Endothelial cell of umbilical vein (primary cell): ENCODE measurements at regions not wholly inside any gene's neighbourhood (a gene's known extent, or its start where the extent isn't known, plus 50 kb on each side); places are given as distances from the start of the nearest gene placed in this dataset.

Source experiments
- BruUV-seq: library from RNA; stranded (reverse); fragments of 400-500 nt; replicated peaks from 2 replicates; lab custom pipeline; 2021; lab: Mats Ljungman, UMichigan
- CTCF ChIA-PET: fragments of 300-600, 350-600 bp; sonication (Branson Sonifier 250); formaldehyde crosslinking; loops from one replicate; lab custom pipeline; 2021; ENCODE audit warnings: antibody characterized with exemption, inconsistent platforms; lab: Charles Lee
- POLR2A ChIA-PET: fragments of 300-600, 350-600 bp; sonication (Branson Sonifier 250); formaldehyde crosslinking; loops from one replicate; lab custom pipeline; 2021; ENCODE audit warnings: antibody characterized with exemption, inconsistent platforms; lab: Charles Lee
- DNase-seq: peaks from one replicate; pipeline ENCODE4 v3.0.0-alpha.2; 2011; ENCODE audit warnings: low read depth, low spot score
- FAIRE-seq: peaks from 2 replicates; lab custom pipeline; 2011; peaks lifted over from hg19 to GRCh38; lab: Jason Lieb, UNC
- H2AFZ ChIP-seq: 2 replicates; pipeline ENCODE4 v1.6.0; 2012; ENCODE audit warnings: low read depth, low read length, control low read depth, inconsistent platforms
- H3K27ac ChIP-seq: 2 replicates; pipeline ENCODE4 v1.5.1; 2011; ENCODE audit warnings: low read depth, mild to moderate bottlenecking, control low read depth, low read length, moderate library complexity; ENCODE audit not compliant: insufficient read depth
- H3K27me3 ChIP-seq, 2 experiments: 2 replicates each; pipeline versions ENCODE4 v1.6.0 to v1.6.1; 2011; ENCODE audit warnings: low read length in 2 of 2, mixed read lengths in 1 of 2; ENCODE audit not compliant: control insufficient read depth in 2 of 2, insufficient read depth in 2 of 2
- H3K36me3 ChIP-seq, 2 experiments: 2 replicates in 1 of 2; 3 replicates in 1 of 2; pipeline ENCODE4 v1.5.1; 2011; ENCODE audit warnings: low read length in 2 of 2, mild to moderate bottlenecking in 1 of 2, moderate library complexity in 1 of 2; ENCODE audit not compliant: control insufficient read depth in 2 of 2, insufficient read depth in 2 of 2; ENCODE audit errors: extremely low read depth in 1 of 2
- H3K4me1 ChIP-seq: 3 replicates; pipeline ENCODE4 v1.5.1; 2011; ENCODE audit warnings: mild to moderate bottlenecking, low read length; ENCODE audit not compliant: control insufficient read depth, insufficient read depth; ENCODE audit errors: extremely low read depth
- H3K4me2 ChIP-seq: 2 replicates; pipeline ENCODE4 v1.6.1; 2011; ENCODE audit warnings: low read length, control low read depth, mixed read lengths; ENCODE audit not compliant: insufficient read depth
- H3K4me3 ChIP-seq, 3 experiments: fragments of 200-600 bp in 1 of 3; sonication (generic), shearing (Covaris generic) in 1 of 3; replicated peaks in 1 of 3; 2 replicates each; pipeline ENCODE4 v1.5.1; 2011 to 2016; ENCODE audit warnings: control low read depth in 3 of 3, low read length in 3 of 3, mild to moderate bottlenecking in 2 of 3, inconsistent platforms in 1 of 3, low read depth in 1 of 3, moderate library complexity in 1 of 3; ENCODE audit not compliant: insufficient read depth in 1 of 3
- H3K79me2 ChIP-seq: 2 replicates; pipeline ENCODE4 v1.6.0; 2012; ENCODE audit warnings: low read length, inconsistent platforms; ENCODE audit not compliant: control insufficient read depth, insufficient read depth
- H3K9ac ChIP-seq: replicated peaks from 2 replicates; pipeline ENCODE3; 2011; ENCODE audit warnings: low read length, control low read depth; ENCODE audit not compliant: insufficient read depth; ENCODE audit errors: extremely low read depth
- H3K9me1 ChIP-seq: replicated peaks from 3 replicates; pipeline ENCODE4 v1.6.0; 2011; ENCODE audit warnings: mild to moderate bottlenecking, low read length; ENCODE audit not compliant: control insufficient read depth, insufficient read depth; ENCODE audit errors: extremely low read depth
- H3K9me3 ChIP-seq: replicated peaks from 2 replicates; pipeline ENCODE4 v1.5.1; 2012; ENCODE audit warnings: low read length, inconsistent platforms; ENCODE audit not compliant: control insufficient read depth, insufficient read depth
- H4K20me1 ChIP-seq: replicated peaks from 2 replicates; pipeline ENCODE3; 2011; ENCODE audit warnings: mild to moderate bottlenecking, low read length; ENCODE audit not compliant: control insufficient read depth, insufficient read depth; ENCODE audit errors: extremely low read depth
- CTCF ChIP-seq, 2 donors: IDR thresholded peaks; 1 replicate in 1 of 2; 2 replicates in 1 of 2; pipeline ENCODE4 v1.5.1; 2011; ENCODE audit warnings: low read length in 2 of 2, mild to moderate bottlenecking in 2 of 2, moderate library complexity in 2 of 2, control low read depth in 1 of 2, inconsistent platforms in 1 of 2, low read depth in 1 of 2; ENCODE audit not compliant: insufficient read depth in 1 of 2; ENCODE audit errors: extremely low read depth in 1 of 2
- EZH2 ChIP-seq: IDR thresholded peaks from 2 replicates; pipeline ENCODE4 v1.6.1; 2012; ENCODE audit warnings: borderline replicate concordance, low read depth, mild to moderate bottlenecking, moderate library complexity, low read length, inconsistent platforms; ENCODE audit not compliant: severe bottlenecking
- JUN ChIP-seq: IDR thresholded peaks from 2 replicates; pipeline ENCODE4 v1.6.1; 2011; ENCODE audit warnings: borderline replicate concordance, low read depth; ENCODE audit not compliant: insufficient read length, insufficient read depth
- MAX ChIP-seq: IDR thresholded peaks from 2 replicates; pipeline ENCODE4 v1.6.1; 2011; ENCODE audit not compliant: insufficient read depth, insufficient read length
- MYC ChIP-seq: IDR thresholded peaks from one replicate; pipeline ENCODE4 v1.6.1; 2011; ENCODE audit warnings: mild to moderate bottlenecking, low read depth, low read length
- POLR2A ChIP-seq: IDR thresholded peaks from 2 replicates; pipeline ENCODE4 v1.6.1; 2012; ENCODE audit warnings: low read depth, mild to moderate bottlenecking, control low read depth, low read length
- dilution Hi-C: fragments of 300-500 bp; cut with MboI; formaldehyde crosslinking; loops from one replicate; pipeline ENCODE4 v1.15.0; 2019; ENCODE audit warnings: low sequenced_read_pairs; ENCODE audit not compliant: extremely low pct_ligation_motif_present
- intact Hi-C: fragments of 100-400 bp; cut with micrococcal nuclease; formaldehyde crosslinking; loops from one replicate; pipeline ENCODE4 v1.10.0; 2022

DNA sequence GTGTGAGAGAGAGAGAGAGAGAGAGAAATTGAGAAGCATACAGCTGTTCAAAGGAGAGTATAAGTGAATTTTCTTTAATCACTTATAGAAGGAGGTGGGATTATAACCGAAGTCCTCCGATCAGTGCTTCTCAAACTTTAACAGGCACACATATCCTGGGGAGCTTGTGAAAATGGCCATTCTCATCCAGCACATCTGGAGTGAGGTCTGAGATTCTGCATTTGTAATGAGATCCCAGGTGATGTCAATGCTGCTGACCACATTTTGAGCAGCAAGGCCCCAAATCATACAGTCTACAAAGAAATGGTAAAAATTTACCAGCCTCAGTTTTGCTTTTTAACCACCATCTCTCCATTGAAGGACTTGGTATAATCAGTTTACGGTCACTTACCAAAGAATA is 219.0 kb downstream of the PTEN start:
- Histone ChIP-seq H3K79me2 (no peaks in the 10 kb centered on the region), H3K27ac (no peak overlapping the region), H3K36me3 (no peaks in the 10 kb centered on the region), H3K9me1 (no peaks in the 10 kb centered on the region), H2AFZ (no peak overlapping the region), H3K4me3 (no peak overlapping the region), H3K9me3 (no peaks in the 10 kb centered on the region), H3K9ac (no peak overlapping the region), H3K27me3 (peaks cover 0 to 4% of the 10 kb centered on the region in 2 experiments), H3K4me1 (no peaks in the 10 kb centered on the region), H3K4me2 (no peak overlapping the region), H4K20me1 (no peaks in the 10 kb centered on the region)
- intact Hi-C loops: no loop called here
- dilution Hi-C loops: no loop called here
- ChIA-PET POLR2A (no interaction called here), CTCF (no interaction called here)
- TF ChIP-seq MYC (no peak), MAX (no peak), CTCF (IDR thresholded peaks at IDR 0.05; ENCODE audit: extremely low read depth in 1 of 2, insufficient read depth in 1 of 2, low read depth in 1 of 2, low read length in 2 of 2) (no peak), POLR2A (no peak), JUN (no peak), EZH2 (no peak)
- FAIRE-seq (no peak), DNase-seq (no peak)
- no TSS peak for BruUV-seq
